ENCODE measurements at regions not wholly inside any gene's neighbourhood (a gene's known extent, or its start where the extent isn't known, plus 50 kb on each side); places are given as distances from the start of the nearest gene placed in this dataset.

GRCh38 chr18:30572214-30572613 is 470.3 kb downstream of the DSC3 start:
- Mint-ChIP-seq H3K36me3 (no peaks in the 10 kb centered on the region), H3K4me1 (no peaks in the 10 kb centered on the region), H3K27me3 (ENCODE audit: low read depth in 3 of 3) (peaks cover 0 to 1% (median 0%) of the 10 kb centered on the region in 3 donors), H3K4me3 (no peak overlapping the region), H3K27ac (no peak overlapping the region), H3K9me3 (peaks cover 1 to 34% (median 14%) of the 10 kb centered on the region in 6 donors)
- DNase-seq: no peak

- no peaks in the 10 kb centered on the region for H3K4me1 Mint-ChIP-seq
- no peak for DNase-seq
- no peaks in the 10 kb centered on the region for H3K36me3 Mint-ChIP-seq
- peaks cover 1 to 39% (median 14%) of the 10 kb centered on the region in 6 donors for H3K9me3 Mint-ChIP-seq
- no peak overlapping the region for H3K4me3 Mint-ChIP-seq
- no peak overlapping the region for H3K27ac Mint-ChIP-seq
- peaks cover 0 to 1% (median 0%) of the 10 kb centered on the region in 3 donors for H3K27me3 Mint-ChIP-seq (ENCODE audit: low read depth in 3 of 3)
These were observed 474.2 kb downstream of the DSC3 start for GRCh38 chr18:30568333-30568732.

GRCh38 chr18:30566877-30567276 is 475.7 kb downstream of the DSC3 start:
- Mint-ChIP-seq H3K4me1 (no peaks in the 10 kb centered on the region), H3K27me3 (ENCODE audit: low read depth in 3 of 3) (peaks cover 0 to 1% (median 0%) of the 10 kb centered on the region in 3 donors), H3K9me3 (peaks cover 3 to 39% (median 11%) of the 10 kb centered on the region in 6 donors), H3K4me3 (no peak overlapping the region), H3K27ac (no peak overlapping the region), H3K36me3 (no peaks in the 10 kb centered on the region)
- no peak for DNase-seq

DNA sequence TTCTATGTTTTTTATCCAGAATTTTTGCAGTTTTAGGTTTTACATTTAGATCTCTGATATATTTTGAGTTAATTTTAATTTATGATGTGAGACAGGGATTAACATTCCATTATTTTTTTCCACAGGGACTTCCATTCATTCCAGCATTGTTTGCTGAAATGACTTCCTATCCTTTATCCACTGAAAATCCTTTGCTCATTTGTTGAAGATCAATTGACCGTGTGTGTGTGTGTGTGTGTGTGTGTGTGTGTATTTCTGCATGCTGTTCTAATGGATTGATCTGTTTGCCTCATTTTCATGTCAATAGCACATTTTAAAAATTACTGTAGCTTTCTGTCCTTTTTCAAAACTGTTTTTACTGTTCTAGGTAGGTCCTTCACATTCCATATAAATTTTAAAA is 480.3 kb downstream of the DSC3 start:
- no peaks in the 10 kb centered on the region for H3K36me3 Mint-ChIP-seq
- peaks cover 0 to 2% (median under 1%) of the 10 kb centered on the region in 3 donors for H3K27me3 Mint-ChIP-seq (ENCODE audit: low read depth in 3 of 3)
- H3K27ac Mint-ChIP-seq: no peak overlapping the region
- H3K4me3 Mint-ChIP-seq: no peak overlapping the region
- DNase-seq: no peak
- H3K9me3 Mint-ChIP-seq: peaks cover 1 to 27% (median 11%) of the 10 kb centered on the region in 6 donors
- no peaks in the 10 kb centered on the region for H3K4me1 Mint-ChIP-seq

GRCh38 chr18:30556112-30556511 is 486.4 kb downstream of the DSC3 start:
- peaks cover 3 to 24% (median 16%) of the 10 kb centered on the region in 6 donors for H3K9me3 Mint-ChIP-seq
- H3K27ac Mint-ChIP-seq: no peak overlapping the region
- H3K4me1 Mint-ChIP-seq: no peaks in the 10 kb centered on the region
- no peak overlapping the region for H3K4me3 Mint-ChIP-seq
- no peaks in the 10 kb centered on the region for H3K36me3 Mint-ChIP-seq
- H3K27me3 Mint-ChIP-seq (ENCODE audit: low read depth in 3 of 3): peaks cover 0 to 1% (median 0%) of the 10 kb centered on the region in 3 donors
- no peak for DNase-seq

DNA sequence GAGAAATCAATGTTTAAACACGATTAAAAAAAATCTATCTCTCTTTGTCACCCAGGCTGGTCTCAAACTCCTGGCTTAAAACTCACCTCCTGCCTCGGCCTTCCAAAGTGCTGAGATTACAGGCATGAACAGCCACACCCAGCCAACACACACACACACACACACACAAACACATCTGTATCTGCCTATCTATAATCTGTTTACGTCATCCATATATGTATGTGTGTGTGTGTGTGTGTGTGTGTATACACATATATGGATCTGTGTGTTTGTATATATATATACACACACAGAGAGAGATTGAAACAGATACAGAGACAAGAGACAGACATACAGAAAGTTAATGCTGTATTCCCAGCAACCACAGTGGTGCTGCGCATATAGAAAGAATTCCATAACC is 497.1 kb downstream of the DSC3 start:
- DNase-seq: no peak
- H3K4me1 Mint-ChIP-seq: no peaks in the 10 kb centered on the region
- H3K27ac Mint-ChIP-seq: no peak overlapping the region
- H3K36me3 Mint-ChIP-seq: no peaks in the 10 kb centered on the region
- H3K9me3 Mint-ChIP-seq: peaks cover 0 to 54% (median 17%) of the 10 kb centered on the region in 6 donors
- no peak overlapping the region for H3K4me3 Mint-ChIP-seq
- H3K27me3 Mint-ChIP-seq (ENCODE audit: low read depth in 3 of 3): no peaks in the 10 kb centered on the region

DNA sequence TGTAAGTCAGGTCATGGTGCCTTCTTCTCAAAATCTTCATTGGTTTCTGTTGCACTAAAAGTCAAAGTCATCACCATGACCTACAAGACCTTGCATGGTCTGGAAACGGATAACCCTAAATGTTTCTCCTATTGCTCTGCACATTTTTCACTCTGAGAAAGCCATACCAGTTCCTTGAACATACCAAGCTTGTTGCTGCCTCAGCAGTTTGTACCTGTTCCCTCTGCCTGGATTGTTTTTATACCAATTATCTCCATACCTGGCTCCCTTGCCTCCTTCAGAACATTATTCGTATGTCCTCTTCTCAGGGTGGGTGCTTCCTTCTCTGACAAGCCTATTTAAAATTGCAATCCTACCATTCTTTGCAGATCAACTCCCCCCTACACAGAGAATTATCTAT is 498.4 kb downstream of the DSC3 start:
- H3K4me1 Mint-ChIP-seq: no peaks in the 10 kb centered on the region
- no peaks in the 10 kb centered on the region for H3K27me3 Mint-ChIP-seq (ENCODE audit: low read depth in 3 of 3)
- H3K9me3 Mint-ChIP-seq: peaks cover 2 to 51% (median 15%) of the 10 kb centered on the region in 6 donors
- no peak overlapping the region for H3K4me3 Mint-ChIP-seq
- no peak overlapping the region for H3K27ac Mint-ChIP-seq
- DNase-seq: no peak
- H3K36me3 Mint-ChIP-seq: no peaks in the 10 kb centered on the region

- no peak for DNase-seq
- Mint-ChIP-seq H3K27me3 (ENCODE audit: low read depth in 3 of 3) (peaks cover 0 to 2% (median 0%) of the 10 kb centered on the region in 3 donors), H3K4me1 (no peaks in the 10 kb centered on the region), H3K4me3 (no peak overlapping the region), H3K27ac (no peak overlapping the region), H3K9me3 (peaks cover 2 to 28% (median 10%) of the 10 kb centered on the region in 6 donors), H3K36me3 (no peaks in the 10 kb centered on the region)
These were observed 508.8 kb downstream of the DSC3 start for GRCh38 chr18:30533716-30534115.

GRCh38 chr18:30527917-30528316 is 514.6 kb downstream of the DSC3 start:
- DNase-seq: no peak
- no peaks in the 10 kb centered on the region for H3K27me3 Mint-ChIP-seq (ENCODE audit: low read depth in 3 of 3)
- no peak overlapping the region for H3K27ac Mint-ChIP-seq
- no peaks in the 10 kb centered on the region for H3K36me3 Mint-ChIP-seq
- no peak overlapping the region for H3K4me3 Mint-ChIP-seq
- no peaks in the 10 kb centered on the region for H3K4me1 Mint-ChIP-seq
- H3K9me3 Mint-ChIP-seq: peaks cover 4 to 31% (median 11%) of the 10 kb centered on the region in 6 donors

GRCh38 chr18:30527226-30527625 is 515.3 kb downstream of the DSC3 start:
- H3K27me3 Mint-ChIP-seq (ENCODE audit: low read depth in 3 of 3): no peaks in the 10 kb centered on the region

GRCh38 chr18:30522288-30522929 is 520.1 kb downstream of the DSC3 start:
- no peaks in the 10 kb centered on the region for H3K27me3 Mint-ChIP-seq (ENCODE audit: low read depth in 3 of 3)
- peaks cover 5 to 32% (median 13%) of the 10 kb centered on the region in 6 donors for H3K9me3 Mint-ChIP-seq
- no peaks in the 10 kb centered on the region for H3K4me1 Mint-ChIP-seq
- no peak overlapping the region for H3K4me3 Mint-ChIP-seq
- H3K36me3 Mint-ChIP-seq: no peaks in the 10 kb centered on the region
- no peak overlapping the region for H3K27ac Mint-ChIP-seq
- no peak for DNase-seq

More at GRCh38 chr18:30527226-30527625, 515.3 kb downstream of the DSC3 start:
- no peak overlapping the region for H3K27ac Mint-ChIP-seq
- H3K9me3 Mint-ChIP-seq: peaks cover 4 to 26% (median 11%) of the 10 kb centered on the region in 6 donors
- H3K4me3 Mint-ChIP-seq: no peak overlapping the region
- no peaks in the 10 kb centered on the region for H3K4me1 Mint-ChIP-seq
- H3K36me3 Mint-ChIP-seq: no peaks in the 10 kb centered on the region
- DNase-seq: no peak

- no peak overlapping the region for H3K27ac Mint-ChIP-seq
- DNase-seq: no peak
- H3K9me3 Mint-ChIP-seq: peaks cover 2 to 28% (median 10%) of the 10 kb centered on the region in 6 donors
- H3K36me3 Mint-ChIP-seq: no peaks in the 10 kb centered on the region
- H3K4me1 Mint-ChIP-seq: no peaks in the 10 kb centered on the region
- no peak overlapping the region for H3K4me3 Mint-ChIP-seq
- H3K27me3 Mint-ChIP-seq (ENCODE audit: low read depth in 3 of 3): no peaks in the 10 kb centered on the region
These were observed 528.5 kb downstream of the DSC3 start for GRCh38 chr18:30514059-30514458.

- Mint-ChIP-seq H3K36me3 (no peaks in the 10 kb centered on the region), H3K9me3 (peaks cover 2 to 29% (median 8%) of the 10 kb centered on the region in 6 donors), H3K4me1 (no peaks in the 10 kb centered on the region), H3K4me3 (no peak overlapping the region), H3K27me3 (ENCODE audit: low read depth in 3 of 3) (no peaks in the 10 kb centered on the region), H3K27ac (no peak overlapping the region)
- DNase-seq: no peak
These were observed 529.7 kb downstream of the DSC3 start for GRCh38 chr18:30512872-30513271.

- no peak overlapping the region for H3K27ac Mint-ChIP-seq
- no peak overlapping the region for H3K4me3 Mint-ChIP-seq
- H3K36me3 Mint-ChIP-seq: no peaks in the 10 kb centered on the region
- no peaks in the 10 kb centered on the region for H3K4me1 Mint-ChIP-seq
- peaks cover 2 to 35% (median 9%) of the 10 kb centered on the region in 6 donors for H3K9me3 Mint-ChIP-seq
- DNase-seq: no peak
- H3K27me3 Mint-ChIP-seq (ENCODE audit: low read depth in 3 of 3): no peaks in the 10 kb centered on the region
These were observed 531.7 kb downstream of the DSC3 start for GRCh38 chr18:30510882-30511281.

GRCh38 chr18:30501594-30501993 is 540.9 kb downstream of the DSC3 start:
- no peaks in the 10 kb centered on the region for H3K36me3 Mint-ChIP-seq
- no peak for DNase-seq
- no peak overlapping the region for H3K27ac Mint-ChIP-seq
- peaks cover 0 to 2% (median 1%) of the 10 kb centered on the region in 3 donors for H3K27me3 Mint-ChIP-seq (ENCODE audit: low read depth in 3 of 3)
- H3K4me1 Mint-ChIP-seq: no peaks in the 10 kb centered on the region
- H3K4me3 Mint-ChIP-seq: no peak overlapping the region
- H3K9me3 Mint-ChIP-seq: peaks cover 2 to 17% (median 9%) of the 10 kb centered on the region in 6 donors
